Muscle layer of colon (tissue), 2 donors: ENCODE measurements at regions not wholly inside any gene's neighbourhood (a gene's known extent, or its start where the extent isn't known, plus 50 kb on each side); places are given as distances from the start of the nearest gene placed in this dataset.
"Not testable (repeated sequence)": the region's sequence is repeated elsewhere in the genome, so short reads cannot be mapped to it uniquely, and the experiment has no call there.

ENCODE experiments used
- H3K27ac ChIP-seq: one replicate; pipeline ENCODE4 v1.7.0; 2013; ENCODE audit warnings: low read depth, mild to moderate bottlenecking, low read length, moderate library complexity
- H3K27me3 ChIP-seq, 2 donors: one replicate each; pipeline ENCODE4 v1.7.0; 2013; ENCODE audit warnings: low read length in 2 of 2, mild to moderate bottlenecking in 2 of 2; ENCODE audit not compliant: insufficient read depth in 2 of 2, control insufficient read depth in 1 of 2
- H3K36me3 ChIP-seq: one replicate; pipeline ENCODE4 v1.7.0; 2013; ENCODE audit warnings: mild to moderate bottlenecking, low read length; ENCODE audit not compliant: insufficient read depth
- H3K4me1 ChIP-seq: one replicate; pipeline ENCODE4 v1.7.0; 2013; ENCODE audit warnings: mild to moderate bottlenecking, low read length; ENCODE audit not compliant: insufficient read depth
- H3K4me3 ChIP-seq, 2 donors: one replicate each; pipeline ENCODE4 v1.7.0; 2013; ENCODE audit warnings: low read length in 2 of 2, low read depth in 1 of 2, mild to moderate bottlenecking in 1 of 2, moderate library complexity in 1 of 2
- H3K9ac ChIP-seq: one replicate; pipeline ENCODE4 v1.7.0; 2013; ENCODE audit warnings: low read length
- H3K9me3 ChIP-seq: one replicate; pipeline ENCODE4 v1.7.0; 2013; ENCODE audit warnings: mild to moderate bottlenecking, low read length
- donor health status: abdominal sarcoma.
- donor health status: Adenocarcinoma of cecum.

- H3K27me3 ChIP-seq, H3K27ac ChIP-seq, H3K9me3 ChIP-seq, H3K36me3 ChIP-seq, H3K4me3 ChIP-seq, H3K9ac ChIP-seq, H3K4me1 ChIP-seq: not testable (repeated sequence)
These were observed 395.3 kb upstream of the ZNF337 start for GRCh38 chr20:26091921-26092320.

GRCh38 chr20:26086195-26086594, 389.5 kb upstream of the ZNF337 start:
- H3K27ac ChIP-seq, H3K9ac ChIP-seq, H3K4me1 ChIP-seq, H3K27me3 ChIP-seq, H3K4me3 ChIP-seq, H3K36me3 ChIP-seq, H3K9me3 ChIP-seq: not testable (repeated sequence)

DNA sequence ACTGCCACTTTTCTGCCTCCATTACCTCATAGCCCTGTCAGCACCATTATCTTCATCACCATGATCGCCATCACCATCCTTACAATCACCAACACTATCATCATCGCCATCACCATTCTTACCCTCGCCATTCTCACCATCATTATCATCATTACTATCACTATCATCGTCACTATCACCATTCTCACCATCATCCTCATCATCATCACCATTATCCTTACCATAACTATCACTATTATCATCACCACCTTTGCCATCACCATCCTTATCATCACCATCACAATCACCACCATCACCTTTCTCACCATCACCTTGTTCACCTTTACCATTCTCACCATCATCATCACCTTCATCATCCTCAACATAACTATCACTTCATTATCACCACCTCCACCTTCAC, 377.3 kb upstream of the ZNF337 start:
- not testable (repeated sequence) for H3K4me1 ChIP-seq

GRCh38 chr20:26059324-26059723, 362.7 kb upstream of the ZNF337 start:
- H3K4me1 ChIP-seq, H3K27ac ChIP-seq, H3K36me3 ChIP-seq, H3K4me3 ChIP-seq, H3K9ac ChIP-seq, H3K9me3 ChIP-seq, H3K27me3 ChIP-seq: not testable (repeated sequence)

More for the DNA sequence above, 377.3 kb upstream of the ZNF337 start:
- not testable (repeated sequence) for H3K36me3 ChIP-seq, H3K9me3 ChIP-seq, H3K9ac ChIP-seq, H3K27me3 ChIP-seq, H3K27ac ChIP-seq, H3K4me3 ChIP-seq

GRCh38 chr20:26058446-26058845, 361.8 kb upstream of the ZNF337 start:
- not testable (repeated sequence) for H3K9ac ChIP-seq, H3K4me3 ChIP-seq, H3K36me3 ChIP-seq, H3K27ac ChIP-seq, H3K4me1 ChIP-seq, H3K27me3 ChIP-seq, H3K9me3 ChIP-seq

DNA sequence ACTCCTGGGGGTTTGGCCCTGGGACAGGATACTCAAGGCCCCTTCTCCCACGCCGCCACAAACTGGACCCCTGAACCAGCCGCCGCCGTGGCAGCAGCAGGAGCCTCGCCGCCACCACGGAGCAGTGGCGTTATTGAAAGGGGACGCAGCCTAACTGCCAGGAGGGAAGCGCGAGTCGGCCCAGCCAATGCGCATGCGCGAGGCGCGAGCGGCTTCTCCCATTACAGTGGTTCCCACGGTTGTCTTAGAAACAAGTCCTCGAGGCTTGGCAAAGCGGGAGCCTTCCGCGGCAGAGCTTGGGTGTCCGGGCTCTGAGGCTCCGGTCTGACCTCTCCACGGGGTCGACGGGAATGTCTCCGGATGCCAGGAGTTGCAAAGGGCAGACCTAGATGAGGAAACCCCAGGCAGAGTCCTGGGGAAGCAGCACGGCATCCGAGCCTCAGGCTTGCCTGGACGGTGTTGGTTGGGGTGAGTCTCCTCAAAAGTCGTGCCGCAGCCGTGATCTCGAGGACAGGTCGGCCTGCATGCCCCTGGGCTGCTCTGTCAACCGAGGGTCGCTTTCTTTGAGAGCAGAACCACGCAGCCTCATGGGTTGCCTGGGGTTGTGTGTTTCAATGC, 360.6 kb upstream of the ZNF337 start:
- not testable (repeated sequence) for H3K36me3 ChIP-seq, H3K27me3 ChIP-seq, H3K9me3 ChIP-seq, H3K27ac ChIP-seq, H3K4me3 ChIP-seq, H3K9ac ChIP-seq, H3K4me1 ChIP-seq

DNA sequence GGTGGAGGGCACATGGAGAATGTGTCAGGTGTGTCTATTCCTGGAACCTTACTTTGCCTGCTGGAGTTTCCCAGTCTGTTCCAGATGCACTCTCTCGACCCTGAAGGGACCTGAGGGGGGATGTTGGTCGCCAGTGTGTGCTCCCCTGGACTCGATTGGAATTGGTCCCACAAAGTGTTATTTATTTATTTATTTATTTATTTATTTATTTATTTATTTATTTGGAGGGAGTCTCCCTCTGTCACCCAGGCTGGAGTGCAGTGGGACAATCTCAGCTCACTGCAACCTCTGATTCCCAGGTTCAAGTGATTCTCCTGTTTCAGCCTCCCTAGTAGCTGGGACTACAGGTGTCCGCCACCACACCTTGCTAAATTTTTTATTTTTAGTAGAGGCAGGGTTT, 329.1 kb upstream of the ZNF337 start:
- H3K9ac ChIP-seq, H3K27me3 ChIP-seq: not testable (repeated sequence)

DNA sequence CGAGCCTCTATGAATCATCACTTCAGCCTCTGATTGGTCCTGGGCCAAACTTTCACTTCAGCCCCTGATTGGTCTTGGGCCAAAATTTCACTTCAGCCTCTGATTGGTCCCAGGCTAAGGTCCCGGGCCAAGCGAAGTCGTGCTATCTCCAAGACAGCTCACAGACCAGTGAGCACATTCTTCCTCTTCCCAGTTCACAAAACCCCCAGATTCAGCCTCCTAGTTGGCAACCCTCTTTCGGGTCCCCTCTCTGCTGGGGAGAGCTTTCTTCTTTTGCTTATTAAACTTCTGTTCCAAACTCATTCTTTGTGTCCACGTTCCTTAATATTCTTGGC, 314.3 kb upstream of the ZNF337 start:
- not testable (repeated sequence) for H3K27ac ChIP-seq, H3K4me3 ChIP-seq, H3K9me3 ChIP-seq, H3K9ac ChIP-seq, H3K27me3 ChIP-seq, H3K4me1 ChIP-seq, H3K36me3 ChIP-seq

More for the DNA sequence above, 329.1 kb upstream of the ZNF337 start:
- not testable (repeated sequence) for H3K27ac ChIP-seq, H3K4me3 ChIP-seq, H3K9me3 ChIP-seq, H3K4me1 ChIP-seq, H3K36me3 ChIP-seq

DNA sequence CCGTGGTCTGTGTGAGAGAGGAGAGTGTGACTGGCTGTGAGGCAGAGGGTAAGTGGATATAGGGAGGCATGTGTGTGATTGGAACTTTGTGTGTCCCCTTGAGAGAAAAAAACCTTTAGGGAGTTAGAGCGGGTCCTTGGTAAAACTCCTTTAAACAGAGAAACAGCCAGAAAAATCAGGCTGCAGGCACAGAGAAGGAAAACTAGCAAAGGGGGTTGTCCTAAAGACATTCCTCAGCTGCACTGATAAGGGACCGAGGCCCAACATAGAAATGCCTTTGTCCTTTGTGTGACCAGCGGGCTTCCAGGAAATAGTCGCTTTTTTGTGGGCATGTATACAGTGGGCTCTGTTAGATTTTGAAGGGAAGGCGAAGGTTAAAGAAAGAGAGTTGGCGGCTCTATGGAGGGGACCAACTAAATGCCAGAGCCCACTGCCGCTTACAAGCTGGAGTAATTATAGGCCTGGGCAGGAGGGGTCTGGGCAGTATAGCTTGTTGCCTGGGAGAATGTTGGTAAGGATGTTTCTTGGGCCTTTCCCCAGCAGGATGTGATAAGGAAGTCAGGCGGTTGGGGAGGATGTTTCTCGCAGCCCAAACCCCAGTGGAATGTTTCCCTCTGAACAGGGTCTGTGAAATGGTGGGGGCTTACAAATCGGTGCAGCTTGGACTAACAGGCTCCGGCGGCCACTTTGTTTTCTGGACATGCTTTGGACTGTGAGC, 313.7 kb upstream of the ZNF337 start:
- not testable (repeated sequence) for H3K27me3 ChIP-seq, H3K9ac ChIP-seq, H3K36me3 ChIP-seq, H3K9me3 ChIP-seq, H3K4me1 ChIP-seq
- Histone ChIP-seq H3K27ac (peak overlapping the region; percentile 44), H3K4me3 (peak overlapping the region; percentile 61 to 80)

DNA sequence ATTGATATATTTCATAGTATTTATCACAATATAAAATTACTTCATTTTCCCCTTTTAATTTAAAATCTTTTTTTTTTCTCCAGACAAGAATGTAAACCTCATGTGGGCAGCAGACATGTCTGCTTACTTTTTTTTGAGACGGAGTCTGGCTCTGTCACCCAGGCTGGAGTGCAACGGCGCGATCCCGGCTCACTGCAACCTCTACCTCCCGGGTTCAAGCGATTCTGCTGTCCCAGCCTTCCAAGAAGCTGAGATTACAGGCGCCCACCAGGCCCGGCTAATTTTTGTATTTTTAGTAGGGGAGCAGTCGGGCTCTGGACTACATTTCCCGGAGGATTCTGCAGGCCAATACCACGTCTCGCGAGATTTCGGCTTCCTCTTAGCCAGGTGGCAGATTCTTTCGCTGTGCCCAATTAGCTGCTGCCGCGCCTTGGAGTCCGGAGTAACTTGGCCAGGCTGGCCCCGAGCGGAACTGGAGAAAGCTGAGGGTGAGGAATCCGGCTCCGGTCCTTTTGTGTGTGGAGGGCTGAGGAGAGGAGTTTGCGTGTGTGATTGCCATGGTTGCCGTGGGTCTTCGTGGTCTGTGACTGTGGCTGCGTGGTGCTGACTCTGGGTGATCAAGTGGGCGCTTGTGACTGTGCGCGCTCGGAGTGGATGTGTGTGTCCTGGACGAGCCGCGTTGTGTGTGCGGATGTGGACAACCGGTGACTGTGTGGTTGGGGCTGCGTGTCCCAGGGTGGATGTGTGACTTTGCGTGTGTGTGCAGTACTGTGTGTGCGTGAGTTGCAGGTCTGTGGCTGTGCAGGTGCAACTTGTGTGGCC, 313.0 kb upstream of the ZNF337 start:
- not testable (repeated sequence) for H3K36me3 ChIP-seq, H3K27me3 ChIP-seq, H3K9me3 ChIP-seq, H3K4me1 ChIP-seq, H3K9ac ChIP-seq
- Histone ChIP-seq H3K27ac (peak overlapping the region; percentile 44), H3K4me3 (peak overlapping the region; percentile 61 to 80)

DNA sequence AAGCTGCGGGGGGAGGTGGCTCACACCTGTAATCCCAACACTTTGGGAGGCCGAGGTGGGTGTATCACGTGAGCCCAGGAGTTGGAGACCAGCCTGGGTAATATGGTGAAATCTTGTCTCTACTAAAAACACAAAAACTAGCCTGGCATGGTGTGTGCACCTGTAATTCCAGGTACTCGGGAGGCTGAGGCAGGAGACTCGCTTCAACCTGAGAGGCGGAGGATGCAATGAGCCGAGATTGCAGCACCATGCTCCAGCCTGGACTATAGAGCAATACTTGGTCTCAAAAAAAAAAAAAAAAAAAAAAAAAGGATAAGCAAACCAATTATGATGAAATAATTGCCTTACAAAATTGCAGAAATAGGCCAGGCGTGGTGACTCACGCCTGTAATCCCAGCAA, 311.4 kb upstream of the ZNF337 start:
- H3K9ac ChIP-seq, H3K4me3 ChIP-seq, H3K9me3 ChIP-seq, H3K36me3 ChIP-seq, H3K4me1 ChIP-seq, H3K27ac ChIP-seq, H3K27me3 ChIP-seq: not testable (repeated sequence)

DNA sequence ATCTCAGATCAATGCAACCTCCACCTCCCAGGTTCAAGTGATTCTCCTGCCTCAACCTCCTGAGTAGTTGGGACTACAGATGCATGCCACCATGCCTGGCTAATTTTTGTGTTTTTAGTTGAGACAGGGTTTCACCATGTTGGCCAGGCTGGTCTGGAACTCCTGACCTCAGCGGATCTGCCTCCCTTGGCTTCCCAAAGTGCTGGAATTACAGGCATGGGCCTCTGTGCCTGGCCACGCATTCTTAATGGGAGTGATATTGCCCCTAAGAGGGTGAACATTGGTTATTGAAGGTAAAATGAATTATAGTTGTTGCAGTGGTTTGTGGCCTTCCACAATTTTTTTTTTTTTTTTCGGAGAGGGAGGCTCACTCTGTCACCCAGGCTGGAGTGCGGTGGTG, 309.5 kb upstream of the ZNF337 start:
- not testable (repeated sequence) for H3K4me3 ChIP-seq, H3K27ac ChIP-seq, H3K9ac ChIP-seq, H3K27me3 ChIP-seq, H3K9me3 ChIP-seq, H3K36me3 ChIP-seq, H3K4me1 ChIP-seq
